H9 (cell line): ENCODE measurements at regions not wholly inside any gene's neighbourhood (a gene's known extent, or its start where the extent isn't known, plus 50 kb on each side); places are given as distances from the start of the nearest gene placed in this dataset.
"Not testable (repeated sequence)": the region's sequence is repeated elsewhere in the genome, so short reads cannot be mapped to it uniquely, and the experiment has no call there.

Experiments
- DNase-seq: peaks from one replicate; pipeline ENCODE4 v3.0.0-alpha.2; 2017
- H2AFZ ChIP-seq: one replicate; pipeline ENCODE4 v1.6.1; 2013; ENCODE audit warnings: mild to moderate bottlenecking, low read length, control low read depth, moderate library complexity
- H2AK5ac ChIP-seq: 2 replicates; pipeline ENCODE4 v1.6.1; 2013; ENCODE audit warnings: low read length, control low read depth, mixed read lengths; ENCODE audit not compliant: insufficient read length
- H2BK120ac ChIP-seq: one replicate; pipeline ENCODE4 v1.6.1; 2013; ENCODE audit warnings: low read depth, mild to moderate bottlenecking, low read length, control low read depth, inconsistent platforms; ENCODE audit not compliant: poor library complexity, severe bottlenecking
- H2BK12ac ChIP-seq: 2 replicates; pipeline ENCODE4 v1.6.1; 2013; ENCODE audit warnings: low read length, control low read depth, mixed read lengths, low read depth; ENCODE audit not compliant: insufficient read length
- H2BK15ac ChIP-seq: 2 replicates; pipeline ENCODE4 v1.6.1; 2013; ENCODE audit warnings: low read depth, low read length, control low read depth
- H2BK20ac ChIP-seq: one replicate; pipeline ENCODE4 v1.6.1; 2013; ENCODE audit warnings: low read depth, mild to moderate bottlenecking, low read length, control low read depth, inconsistent platforms; ENCODE audit not compliant: poor library complexity, severe bottlenecking
- H2BK5ac ChIP-seq: 2 replicates; pipeline ENCODE4 v1.6.1; 2013; ENCODE audit warnings: low read length, control low read depth, mixed read lengths; ENCODE audit not compliant: insufficient read length
- H3K14ac ChIP-seq: 2 replicates; pipeline ENCODE4 v1.6.1; 2013; ENCODE audit warnings: low read length, control low read depth; ENCODE audit not compliant: insufficient read depth
- H3K18ac ChIP-seq: 2 replicates; pipeline ENCODE4 v1.6.1; 2013; ENCODE audit warnings: low read depth, mild to moderate bottlenecking, mixed read lengths, low read length, control low read depth; ENCODE audit not compliant: insufficient read length
- H3K23ac ChIP-seq: 2 replicates; pipeline ENCODE4 v1.6.1; 2013; ENCODE audit warnings: low read length, control low read depth, mixed read lengths, low read depth; ENCODE audit not compliant: insufficient read length
- H3K23me2 ChIP-seq: 2 replicates; pipeline ENCODE4 v1.6.1; 2013; ENCODE audit warnings: low read depth, mild to moderate bottlenecking, mixed read lengths, low read length, control low read depth; ENCODE audit not compliant: insufficient read length, poor library complexity, severe bottlenecking
- H3K27ac ChIP-seq: 2 replicates; pipeline ENCODE4 v1.5.1; 2013; ENCODE audit warnings: low read length, control low read depth, mixed read lengths, low read depth; ENCODE audit not compliant: insufficient read length
- H3K27me3 ChIP-seq: 2 replicates; pipeline ENCODE4 v1.6.1; 2013; ENCODE audit warnings: low read length, control low read depth, inconsistent platforms; ENCODE audit not compliant: insufficient read depth
- H3K4ac ChIP-seq: 2 replicates; pipeline ENCODE4 v1.6.1; 2013; ENCODE audit warnings: low read depth, mild to moderate bottlenecking, control low read depth, inconsistent platforms, low read length, moderate library complexity
- H3K4me1 ChIP-seq: 2 replicates; pipeline ENCODE4 v1.6.1; 2013; ENCODE audit warnings: low read length, control low read depth, inconsistent platforms; ENCODE audit not compliant: insufficient read depth
- H3K4me2 ChIP-seq: 2 replicates; pipeline ENCODE4 v1.6.1; 2013; ENCODE audit warnings: low read length, control low read depth, mixed read lengths; ENCODE audit not compliant: insufficient read length, insufficient read depth
- H3K56ac ChIP-seq: 2 replicates; pipeline ENCODE4 v1.6.1; 2013; ENCODE audit warnings: low read depth, mild to moderate bottlenecking, mixed read lengths, low read length, control low read depth; ENCODE audit not compliant: insufficient read length
- H3K79me1 ChIP-seq: 2 replicates; pipeline ENCODE4 v1.6.1; 2013; ENCODE audit warnings: low read depth, mild to moderate bottlenecking, moderate library complexity, low read length, control low read depth, inconsistent platforms; ENCODE audit not compliant: insufficient read depth, poor library complexity, severe bottlenecking
- H3K79me2 ChIP-seq: 2 replicates; pipeline ENCODE4 v1.6.1; 2013; ENCODE audit warnings: low read length, control low read depth, inconsistent platforms; ENCODE audit not compliant: insufficient read depth
- H3K9ac ChIP-seq: 2 replicates; pipeline ENCODE4 v1.6.1; 2013; ENCODE audit warnings: low read length, control low read depth, mixed read lengths; ENCODE audit not compliant: insufficient read length; ENCODE audit errors: extremely low read depth
- H3K9me3 ChIP-seq: one replicate; pipeline ENCODE4 v1.6.1; 2013; ENCODE audit warnings: low read depth, low read length, inconsistent platforms; ENCODE audit not compliant: control insufficient read depth
- H3T11ph ChIP-seq: one replicate; pipeline ENCODE4 v1.6.1; 2013; ENCODE audit warnings: mild to moderate bottlenecking, low read length, control low read depth, inconsistent platforms
- H4K20me1 ChIP-seq: one replicate; pipeline ENCODE4 v1.6.1; 2013; ENCODE audit not compliant: control insufficient read depth, insufficient read length, insufficient read depth
- H4K5ac ChIP-seq: 2 replicates; pipeline ENCODE4 v1.6.1; 2013; ENCODE audit warnings: low read depth, mild to moderate bottlenecking, mixed read lengths, low read length, control low read depth; ENCODE audit not compliant: insufficient read length
- H4K8ac ChIP-seq: replicated peaks from 2 replicates; pipeline ENCODE4 v1.6.1; 2013; ENCODE audit warnings: low read length, control low read depth, mixed read lengths, low read depth; ENCODE audit not compliant: insufficient read length
- H4K91ac ChIP-seq: 2 replicates; pipeline ENCODE4 v1.6.1; 2013; ENCODE audit warnings: low read depth, mild to moderate bottlenecking, moderate library complexity, mixed read lengths, low read length, control low read depth; ENCODE audit not compliant: insufficient read length
- H3K27ac Mint-ChIP-seq, 3 experiments: 2 replicates in 2 of 3; 3 replicates in 1 of 3; pipeline ENCODE4 v1.8.0; 2020 to 2021; ENCODE audit warnings: mixed read lengths in 3 of 3, mild to moderate bottlenecking in 1 of 3, moderate library complexity in 1 of 3
- H3K27me3 Mint-ChIP-seq: 2 replicates; pipeline ENCODE4 v1.8.0; 2021; ENCODE audit warnings: low read depth, mild to moderate bottlenecking, moderate library complexity, mixed read lengths
- H3K36me3 Mint-ChIP-seq, 3 experiments: 2 replicates in 2 of 3; 3 replicates in 1 of 3; pipeline ENCODE4 v1.8.0; 2020 to 2021; ENCODE audit warnings: low read depth in 3 of 3, mixed read lengths in 3 of 3; ENCODE audit not compliant: insufficient read depth in 1 of 3
- H3K4me1 Mint-ChIP-seq, 2 experiments: 2 replicates each; pipeline ENCODE4 v1.8.0; 2020; ENCODE audit warnings: mixed read lengths in 2 of 2
- H3K4me3 Mint-ChIP-seq, 2 experiments: 2 replicates in 1 of 2; 3 replicates in 1 of 2; pipeline ENCODE4 v1.8.0; 2020 to 2021; ENCODE audit warnings: mild to moderate bottlenecking in 2 of 2, mixed read lengths in 2 of 2, moderate library complexity in 1 of 2
- H3K9me3 Mint-ChIP-seq, 2 experiments: 2 replicates in 1 of 2; 3 replicates in 1 of 2; pipeline ENCODE4 v1.8.0; 2020; ENCODE audit warnings: mild to moderate bottlenecking in 2 of 2, mixed read lengths in 2 of 2, moderate library complexity in 1 of 2
- WGBS: extraction: QIAGEN DNeasy Blood & Tissue Kit; methylation state at CpG from one replicate; pipeline ENCODE4 v1.1.7; 2013; ENCODE audit warnings: missing lambda C conversion rate, low lambda C conversion rate, mixed read lengths; ENCODE audit not compliant: insufficient read length; ENCODE audit errors: extremely low coverage; 5-methylcytosine and 5-hydroxymethylcytosine counted together

DNA sequence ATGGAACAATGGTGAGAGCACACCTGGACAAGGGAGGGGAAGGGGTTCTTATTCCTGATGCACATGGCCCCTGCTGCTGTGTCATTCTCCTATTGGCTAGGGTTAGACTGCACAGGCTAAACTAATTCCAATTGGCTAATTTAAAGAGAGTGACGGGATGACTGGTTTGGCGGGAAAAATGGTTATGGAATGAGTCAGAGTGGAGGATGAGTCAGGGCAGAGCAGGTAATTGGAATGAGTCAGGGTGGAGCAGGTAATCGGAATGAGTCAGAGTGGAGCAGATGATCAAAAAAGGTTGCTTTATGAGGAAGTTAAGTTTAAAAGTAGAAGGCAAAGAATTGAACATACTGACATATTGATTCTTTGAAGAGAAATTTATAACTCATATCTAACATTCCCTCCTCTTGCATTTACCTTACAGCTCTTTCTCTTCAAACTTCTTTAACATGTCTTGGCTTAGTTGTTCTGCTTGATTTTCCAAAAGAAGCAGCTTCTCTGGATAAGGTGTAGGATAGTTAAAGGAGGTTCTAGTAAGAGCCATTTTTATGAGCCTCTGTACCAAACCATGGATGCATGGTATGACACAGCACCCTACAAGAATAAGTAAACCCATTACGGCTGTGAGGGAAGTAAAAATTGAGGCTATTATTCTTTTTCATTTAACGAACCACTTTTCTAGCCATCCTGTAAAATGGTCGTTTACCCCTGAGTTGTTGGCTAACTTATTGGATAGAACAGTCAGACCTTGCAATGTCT is 107.8 kb downstream of the TMEM167A start:
- H2BK15ac ChIP-seq, H3K4me2 ChIP-seq, H3K18ac ChIP-seq, H3K23ac ChIP-seq, H3K27me3 Mint-ChIP-seq, H2AK5ac ChIP-seq, H2AFZ ChIP-seq, H4K91ac ChIP-seq, H4K20me1 ChIP-seq, H3K56ac ChIP-seq, DNase-seq, H4K5ac ChIP-seq, H2BK20ac ChIP-seq, H3K79me2 ChIP-seq, H2BK12ac ChIP-seq, H3K23me2 ChIP-seq, H3K27me3 ChIP-seq, H3K9ac ChIP-seq, H2BK5ac ChIP-seq, H3K14ac ChIP-seq, H3K27ac Mint-ChIP-seq, H3K4me1 ChIP-seq, H2BK120ac ChIP-seq, H3K27ac ChIP-seq, H3K79me1 ChIP-seq, H3K4ac ChIP-seq, H3K9me3 ChIP-seq, H3T11ph ChIP-seq, H4K8ac ChIP-seq, H3K4me3 Mint-ChIP-seq: not testable (repeated sequence)
- Mint-ChIP-seq H3K9me3 (peaks cover 2 to 10% of the 10 kb centered on the region in 2 experiments; a peak in 4 of 5 replicates), H3K4me1 (peaks cover 38 to 49% of the 10 kb centered on the region in 2 experiments), H3K36me3 (peaks cover 3 to 22% (median 6%) of the 10 kb centered on the region in 3 experiments)
- WGBS = no CpG with 5 or more reads among the region's 6 CpGs
